ENCODE measurements at regions not wholly inside any gene's neighbourhood (a gene's known extent, or its start where the extent isn't known, plus 50 kb on each side); places are given as distances from the start of the nearest gene placed in this dataset.

DNA sequence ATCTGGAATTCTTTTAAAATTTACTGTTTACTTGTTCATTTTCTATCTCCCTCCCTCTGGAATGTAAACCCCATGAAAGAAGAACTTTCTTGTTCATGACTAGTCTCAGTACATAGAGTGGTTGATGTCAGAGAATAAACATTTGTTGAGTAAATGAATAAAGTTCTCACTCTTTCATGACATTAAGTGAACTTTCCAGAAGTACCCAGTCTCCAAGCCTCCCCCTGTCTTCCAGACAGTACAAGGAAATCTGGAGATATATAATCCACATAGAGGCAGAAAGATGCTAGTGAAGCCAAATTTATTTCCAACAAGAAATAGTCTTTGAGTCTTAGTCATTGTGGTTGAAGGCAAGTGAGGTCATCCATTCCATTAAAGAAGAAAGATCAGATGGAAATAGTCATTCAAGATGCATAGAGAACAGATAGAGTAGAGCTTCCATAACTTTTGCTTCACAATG lies 71.5 kb upstream of the GALNT15 start:
- Mint-ChIP-seq H3K4me1 (peaks cover 6% of the 10 kb centered on the region), H3K36me3 (peaks cover 5% of the 10 kb centered on the region), H3K27me3 (no peaks in the 10 kb centered on the region), H3K27ac (no peak overlapping the region), H3K4me3 (no peak overlapping the region), H3K9me3 (peaks cover 12% of the 10 kb centered on the region)
- ATAC-seq: no peak

DNA sequence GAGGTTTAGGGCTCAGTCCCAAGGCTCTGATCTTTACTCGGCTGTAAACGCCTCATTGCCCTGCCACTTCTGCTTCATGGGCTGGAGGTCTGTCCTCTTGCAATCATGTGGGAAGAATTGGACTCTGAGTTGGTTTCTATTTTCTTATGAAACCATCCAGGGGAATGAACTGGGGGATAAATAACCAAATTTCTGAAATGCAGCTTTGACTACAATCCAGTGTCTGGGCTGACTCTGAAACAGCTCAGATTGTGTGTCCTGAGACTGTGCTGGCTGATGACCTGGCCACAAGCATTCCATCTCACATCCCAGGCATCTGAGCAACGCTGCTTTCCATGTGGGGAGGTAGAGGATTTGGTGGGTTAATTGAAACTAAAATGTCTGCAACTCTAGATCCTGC lies 71.0 kb upstream of the GALNT15 start:
- Mint-ChIP-seq H3K4me3 (no peak overlapping the region), H3K36me3 (peaks cover 5% of the 10 kb centered on the region), H3K4me1 (peaks cover 6% of the 10 kb centered on the region), H3K9me3 (peaks cover 12% of the 10 kb centered on the region), H3K27me3 (no peaks in the 10 kb centered on the region), H3K27ac (no peak overlapping the region)
- no peak for ATAC-seq

DNA sequence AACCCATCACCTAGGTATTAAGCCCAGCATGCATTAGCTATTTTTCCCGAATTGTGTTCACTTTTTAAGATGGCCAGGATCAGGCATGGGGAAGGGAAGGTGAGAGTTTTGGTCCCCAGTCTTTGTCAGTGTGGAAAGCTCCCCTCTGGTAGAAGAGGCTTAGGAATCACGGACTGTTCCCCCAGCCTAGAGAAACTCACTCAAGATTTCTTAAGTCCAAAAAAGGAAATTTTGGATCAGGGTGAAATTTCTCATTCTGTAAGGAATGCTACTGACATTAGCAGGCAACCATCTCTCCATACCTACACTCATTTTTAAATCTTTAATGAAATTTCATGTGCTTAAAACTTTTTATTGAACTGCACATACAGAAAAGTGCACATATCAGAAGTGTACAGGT lies 70.3 kb upstream of the GALNT15 start:
- no peak for ATAC-seq
- Mint-ChIP-seq H3K4me3 (no peak overlapping the region), H3K9me3 (peaks cover 12% of the 10 kb centered on the region), H3K27ac (no peak overlapping the region), H3K27me3 (no peaks in the 10 kb centered on the region), H3K36me3 (peaks cover 5% of the 10 kb centered on the region), H3K4me1 (peaks cover 6% of the 10 kb centered on the region)

DNA sequence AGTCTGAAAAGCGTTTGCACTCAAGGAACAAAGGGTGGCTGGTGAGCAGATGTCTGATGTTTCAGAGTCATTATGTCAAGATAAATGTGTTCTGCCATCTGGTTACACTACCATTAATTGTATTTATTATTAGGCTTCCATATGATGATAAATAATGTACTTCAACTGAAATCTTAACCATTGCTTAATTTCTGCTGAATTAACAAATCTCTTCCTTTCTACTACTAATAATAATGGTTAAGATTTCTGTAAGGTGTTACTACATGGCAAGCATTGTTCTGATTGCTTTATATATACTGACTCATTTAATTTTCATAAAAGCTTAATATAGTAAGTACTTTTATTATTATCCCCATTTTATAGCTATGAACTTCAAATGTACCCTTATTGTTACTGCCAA lies 68.4 kb upstream of the GALNT15 start:
- no peak overlapping the region for H3K27ac Mint-ChIP-seq
- H3K9me3 Mint-ChIP-seq: peaks cover 12% of the 10 kb centered on the region
- no peak for ATAC-seq
- H3K27me3 Mint-ChIP-seq: no peaks in the 10 kb centered on the region
- H3K4me3 Mint-ChIP-seq: no peak overlapping the region
- H3K36me3 Mint-ChIP-seq: peaks cover 5% of the 10 kb centered on the region
- H3K4me1 Mint-ChIP-seq: peaks cover 6% of the 10 kb centered on the region

DNA sequence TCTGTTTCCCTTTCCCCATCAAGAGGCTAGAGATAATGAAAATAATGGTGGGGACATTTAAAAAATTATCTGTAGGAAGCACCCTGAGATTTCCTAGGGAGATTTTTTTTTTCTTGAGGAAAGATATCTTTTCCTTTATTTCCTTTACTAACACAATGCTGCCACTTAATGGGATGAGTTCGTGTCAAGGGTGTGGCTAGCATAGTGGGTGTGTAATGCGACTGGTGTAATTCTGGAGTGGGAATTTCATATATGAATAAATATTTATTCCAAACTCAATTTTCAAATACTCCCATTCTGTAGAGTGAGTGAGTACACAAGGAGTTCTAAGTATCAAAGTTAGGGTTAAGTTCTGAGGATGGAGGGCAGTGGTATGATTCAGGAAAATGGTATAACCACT lies 66.1 kb upstream of the GALNT15 start:
- H3K27ac Mint-ChIP-seq: no peak overlapping the region
- H3K9me3 Mint-ChIP-seq: peaks cover 12% of the 10 kb centered on the region
- no peak overlapping the region for H3K4me3 Mint-ChIP-seq
- no peaks in the 10 kb centered on the region for H3K36me3 Mint-ChIP-seq
- no peaks in the 10 kb centered on the region for H3K4me1 Mint-ChIP-seq
- ATAC-seq: no peak
- H3K27me3 Mint-ChIP-seq: no peaks in the 10 kb centered on the region

DNA sequence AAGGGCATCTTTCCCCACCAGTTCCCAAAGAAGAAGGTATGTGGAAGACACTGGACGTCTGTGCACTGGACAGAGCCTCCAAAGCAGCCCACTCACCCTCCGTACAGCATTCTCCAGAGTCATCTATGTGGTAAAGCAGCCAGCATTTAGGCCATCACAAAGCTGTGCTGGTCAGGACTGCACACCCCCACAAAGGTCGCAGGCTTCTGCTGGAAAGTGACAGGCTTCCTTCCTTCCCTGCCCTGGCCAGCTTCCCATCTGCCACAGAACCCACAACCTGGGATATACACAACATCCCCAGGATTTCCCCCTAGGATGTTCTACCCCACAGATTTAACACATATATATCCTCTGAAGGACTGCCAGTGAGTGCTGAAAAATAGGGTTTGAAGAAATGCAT lies 64.6 kb upstream of the GALNT15 start:
- Mint-ChIP-seq H3K9me3 (peaks cover 12% of the 10 kb centered on the region), H3K27ac (no peak overlapping the region), H3K27me3 (no peaks in the 10 kb centered on the region), H3K4me3 (no peak overlapping the region), H3K4me1 (no peaks in the 10 kb centered on the region), H3K36me3 (no peaks in the 10 kb centered on the region)
- ATAC-seq: no peak

DNA sequence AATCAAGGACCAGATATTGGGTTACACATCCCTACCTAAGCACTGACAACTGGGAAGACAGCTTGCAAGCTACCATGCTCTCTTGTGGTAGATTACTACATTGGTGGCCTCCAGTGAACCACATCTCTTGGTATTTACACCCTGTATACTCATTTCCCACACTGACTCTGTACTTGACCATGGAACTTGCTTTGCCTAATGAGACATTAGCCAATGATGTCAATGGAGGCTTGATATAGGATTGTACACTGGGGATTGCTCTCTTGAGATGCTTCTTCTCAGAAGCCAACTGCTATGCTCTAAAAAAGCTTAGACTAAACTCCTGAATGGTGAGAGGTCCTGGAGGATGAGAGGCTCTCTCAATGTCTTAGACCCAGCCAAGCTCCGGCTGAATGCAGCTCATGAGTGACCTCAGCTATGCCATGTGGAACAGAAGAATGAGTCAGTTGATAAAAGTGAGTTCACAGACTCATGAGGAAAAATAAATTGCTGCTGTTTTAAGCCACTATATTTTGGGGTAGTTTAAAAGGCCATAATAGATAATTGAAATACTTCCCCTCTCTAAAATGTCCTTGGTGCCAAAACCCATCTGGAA lies 61.5 kb upstream of the GALNT15 start:
- Mint-ChIP-seq H3K36me3 (no peaks in the 10 kb centered on the region), H3K4me1 (no peaks in the 10 kb centered on the region), H3K4me3 (no peak overlapping the region), H3K27ac (no peak overlapping the region), H3K27me3 (no peaks in the 10 kb centered on the region), H3K9me3 (peaks cover 3% of the 10 kb centered on the region)
- ATAC-seq: no peak

DNA sequence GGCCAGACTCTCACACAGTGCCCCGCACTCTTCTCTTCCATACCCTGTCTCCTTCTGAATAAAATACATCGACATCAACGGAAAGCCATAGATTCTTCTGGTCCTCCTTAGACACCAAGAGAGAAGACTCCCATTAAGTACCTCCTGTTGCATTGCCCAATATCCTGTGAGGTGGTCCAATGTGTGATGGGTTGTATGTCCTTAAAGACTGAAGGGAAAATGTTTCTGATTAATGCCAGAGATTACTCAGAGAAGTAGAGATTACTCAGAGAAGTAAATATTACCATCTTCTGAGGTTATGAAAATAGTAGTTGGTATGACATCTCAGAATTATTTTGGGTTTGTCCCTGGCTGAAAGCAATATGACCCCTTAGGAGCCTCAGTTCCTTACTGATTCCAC lies 60.8 kb upstream of the GALNT15 start:
- no peak overlapping the region for H3K4me3 Mint-ChIP-seq
- H3K27ac Mint-ChIP-seq: no peak overlapping the region
- H3K4me1 Mint-ChIP-seq: no peaks in the 10 kb centered on the region
- no peaks in the 10 kb centered on the region for H3K36me3 Mint-ChIP-seq
- no peak for ATAC-seq
- no peaks in the 10 kb centered on the region for H3K27me3 Mint-ChIP-seq
- H3K9me3 Mint-ChIP-seq: peaks cover 3% of the 10 kb centered on the region

DNA sequence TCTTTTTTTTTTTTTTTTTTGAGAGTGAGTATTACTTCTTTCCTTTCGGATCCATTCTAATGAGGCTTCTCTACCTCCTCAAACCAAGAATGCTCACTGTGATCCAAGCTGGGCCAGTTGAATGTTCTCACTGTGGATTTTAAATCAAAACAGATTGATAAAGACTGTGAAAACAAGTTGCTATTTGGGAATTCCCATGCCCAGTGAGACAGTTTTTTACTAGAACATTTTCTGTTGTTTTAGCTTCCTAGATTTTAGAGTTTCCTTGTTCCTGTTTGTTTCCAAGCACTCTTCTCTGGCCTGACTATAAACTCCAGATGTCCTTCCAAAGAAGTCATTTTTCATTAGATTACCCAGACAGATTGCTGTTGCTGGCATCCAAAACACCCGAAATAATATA lies 60.1 kb upstream of the GALNT15 start:
- Mint-ChIP-seq H3K36me3 (no peaks in the 10 kb centered on the region), H3K27me3 (no peaks in the 10 kb centered on the region), H3K4me3 (no peak overlapping the region), H3K4me1 (no peaks in the 10 kb centered on the region), H3K9me3 (peaks cover 3% of the 10 kb centered on the region), H3K27ac (no peak overlapping the region)
- no peak for ATAC-seq

DNA sequence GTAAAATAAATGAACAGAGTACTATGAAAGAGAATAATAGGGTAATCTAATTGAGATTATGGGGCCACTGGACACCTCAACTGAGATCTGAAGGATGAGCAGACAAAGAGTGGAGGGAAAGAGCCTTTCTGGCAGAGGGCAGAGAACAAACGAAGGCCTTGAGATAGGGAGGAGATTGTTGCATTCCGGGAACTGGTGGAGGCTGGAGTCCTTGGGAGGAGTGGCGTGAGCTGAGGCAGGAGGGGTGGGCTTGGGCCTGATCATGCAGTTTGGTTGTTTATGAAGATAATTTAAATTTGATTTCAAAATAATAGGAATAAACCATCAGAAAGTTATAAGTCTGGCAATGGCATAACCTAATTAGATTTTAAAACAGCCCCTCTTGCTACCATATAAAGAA lies 59.5 kb upstream of the GALNT15 start:
- no peak overlapping the region for H3K4me3 Mint-ChIP-seq
- H3K27ac Mint-ChIP-seq: no peak overlapping the region
- ATAC-seq: no peak
- H3K27me3 Mint-ChIP-seq: no peaks in the 10 kb centered on the region
- no peaks in the 10 kb centered on the region for H3K4me1 Mint-ChIP-seq
- peaks cover 3% of the 10 kb centered on the region for H3K9me3 Mint-ChIP-seq
- H3K36me3 Mint-ChIP-seq: no peaks in the 10 kb centered on the region

DNA sequence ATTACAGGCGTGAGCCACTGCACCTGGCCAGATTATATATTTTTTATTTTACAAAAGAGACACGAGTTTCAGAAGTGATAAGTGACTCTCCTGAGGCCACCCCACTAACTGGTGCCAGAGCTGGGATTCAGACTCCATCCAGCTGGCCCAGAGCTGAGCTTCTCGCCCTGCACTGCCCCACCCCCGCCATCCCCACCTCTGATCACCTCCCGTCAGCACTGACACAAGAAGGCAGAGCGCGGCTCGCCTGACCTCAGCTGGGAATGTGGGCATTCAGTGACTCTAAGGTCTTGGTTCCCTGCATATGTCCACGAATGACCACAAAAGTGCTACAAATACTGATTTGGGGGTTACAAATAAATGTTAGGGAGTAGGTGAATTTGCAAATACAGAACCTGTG lies 56.1 kb upstream of the GALNT15 start:
- ATAC-seq: no peak
- H3K36me3 Mint-ChIP-seq: no peaks in the 10 kb centered on the region
- no peak overlapping the region for H3K4me3 Mint-ChIP-seq
- no peaks in the 10 kb centered on the region for H3K27me3 Mint-ChIP-seq
- no peak overlapping the region for H3K27ac Mint-ChIP-seq
- H3K4me1 Mint-ChIP-seq: no peaks in the 10 kb centered on the region
- H3K9me3 Mint-ChIP-seq: no peaks in the 10 kb centered on the region

DNA sequence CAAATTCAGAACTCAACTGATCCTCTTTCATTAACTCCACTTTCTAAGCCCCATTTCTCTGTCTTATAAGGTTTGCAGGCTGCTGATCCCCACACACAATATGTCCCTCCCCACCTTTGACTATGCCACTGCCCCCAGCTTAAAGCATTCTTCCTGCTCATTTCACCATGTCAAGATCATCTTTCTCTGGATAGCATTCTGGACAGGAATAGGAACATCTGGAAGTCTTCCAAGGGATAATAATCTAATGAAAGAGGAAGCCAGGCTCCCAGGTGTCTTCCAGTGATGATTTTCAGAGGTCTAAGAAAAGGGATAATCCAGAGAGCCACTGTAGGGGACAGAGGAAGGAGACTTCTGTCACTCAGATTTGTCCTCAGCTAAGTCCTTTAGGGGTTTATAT lies 54.6 kb upstream of the GALNT15 start:
- ATAC-seq: no peak
- Mint-ChIP-seq H3K9me3 (no peaks in the 10 kb centered on the region), H3K4me3 (no peak overlapping the region), H3K27ac (no peak overlapping the region), H3K27me3 (no peaks in the 10 kb centered on the region), H3K4me1 (no peaks in the 10 kb centered on the region), H3K36me3 (no peaks in the 10 kb centered on the region)

DNA sequence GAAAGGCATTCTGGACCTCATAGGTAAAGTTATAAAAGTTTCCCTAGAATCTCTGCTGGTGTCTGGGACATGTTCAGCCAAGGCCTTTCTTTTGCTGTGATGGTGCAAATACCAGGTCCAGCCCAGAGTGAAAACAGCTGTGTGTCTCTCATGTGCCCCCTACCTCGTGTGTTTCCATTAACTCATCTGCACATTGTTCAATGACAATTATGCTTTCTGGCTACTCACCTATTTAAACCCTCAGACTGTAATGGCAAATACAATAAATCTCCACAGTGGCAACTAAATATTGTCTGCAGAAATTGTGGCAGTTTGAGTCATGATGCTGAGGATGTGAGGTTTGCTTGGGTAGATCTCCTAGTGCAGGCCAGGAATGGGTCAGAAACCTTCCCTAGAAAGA lies 53.1 kb upstream of the GALNT15 start:
- no peaks in the 10 kb centered on the region for H3K4me1 Mint-ChIP-seq
- no peaks in the 10 kb centered on the region for H3K27me3 Mint-ChIP-seq
- H3K36me3 Mint-ChIP-seq: no peaks in the 10 kb centered on the region
- H3K4me3 Mint-ChIP-seq: no peak overlapping the region
- H3K9me3 Mint-ChIP-seq: no peaks in the 10 kb centered on the region
- no peak overlapping the region for H3K27ac Mint-ChIP-seq
- ATAC-seq: no peak

DNA sequence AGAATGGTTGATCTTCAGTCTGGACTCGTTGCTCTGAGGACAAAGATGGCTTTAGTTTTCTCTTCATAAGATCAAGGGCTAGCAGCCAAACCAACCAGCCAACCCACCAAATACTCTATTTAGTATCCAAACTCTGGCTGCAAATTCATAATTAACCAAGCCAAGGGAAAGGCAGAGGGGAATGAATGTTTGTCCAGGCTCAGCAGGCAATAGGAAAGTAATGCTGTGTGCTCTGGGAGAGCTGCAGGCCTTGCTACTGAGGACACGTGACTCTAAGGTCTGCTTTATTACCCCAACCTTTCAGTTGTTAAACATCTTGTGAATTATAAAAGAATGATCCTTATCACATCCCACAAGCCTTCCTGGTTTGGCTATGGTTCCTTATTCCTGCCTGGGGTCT lies 52.3 kb upstream of the GALNT15 start:
- Mint-ChIP-seq H3K9me3 (no peaks in the 10 kb centered on the region), H3K27ac (no peak overlapping the region), H3K4me1 (no peaks in the 10 kb centered on the region), H3K27me3 (no peaks in the 10 kb centered on the region), H3K36me3 (no peaks in the 10 kb centered on the region), H3K4me3 (no peak overlapping the region)
- no peak for ATAC-seq

DNA sequence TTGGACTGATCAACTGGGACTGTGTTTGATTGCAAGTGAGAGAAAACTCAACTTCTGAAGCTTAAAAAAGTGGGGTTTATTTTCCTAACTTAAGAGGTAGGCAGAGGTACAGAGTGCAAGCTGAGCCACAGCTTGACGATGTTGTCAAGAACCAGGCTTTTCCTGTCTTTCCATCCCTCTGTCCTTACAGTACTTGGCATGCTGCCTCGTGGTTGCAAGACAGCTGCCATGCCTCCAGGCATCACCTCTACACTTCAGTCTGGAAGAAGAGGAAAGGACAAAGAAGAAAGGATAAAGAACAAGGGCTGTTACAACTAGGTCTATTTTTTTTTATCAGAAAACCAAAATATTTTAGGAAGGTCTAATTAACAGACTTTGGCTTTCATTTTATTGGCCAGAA lies 51.8 kb upstream of the GALNT15 start:
- H3K9me3 Mint-ChIP-seq: no peaks in the 10 kb centered on the region
- H3K27ac Mint-ChIP-seq: no peak overlapping the region
- no peak for ATAC-seq

DNA sequence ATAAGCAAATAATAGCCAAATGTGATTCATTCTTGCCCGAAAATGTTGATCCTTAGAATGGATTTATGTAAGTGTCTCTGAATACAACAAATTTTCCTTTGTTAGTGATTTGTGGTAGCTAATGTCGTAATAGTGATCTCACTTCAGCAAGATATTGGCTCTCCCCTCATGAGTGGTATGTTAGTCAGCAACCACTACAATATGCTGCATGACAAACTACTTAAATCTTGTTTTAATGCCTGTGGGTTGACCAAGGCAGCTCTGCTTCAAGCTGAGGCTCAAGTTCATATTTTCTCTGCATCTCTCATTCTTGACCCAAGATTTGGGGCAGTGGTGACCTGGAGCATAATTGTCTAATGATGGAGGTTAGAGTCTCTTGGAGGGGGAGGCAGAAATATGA lies 49.8 kb upstream of the GALNT15 start:
- no peak for ATAC-seq
- H3K4me1 Mint-ChIP-seq: no peaks in the 10 kb centered on the region
- H3K36me3 Mint-ChIP-seq: no peaks in the 10 kb centered on the region
- H3K4me3 Mint-ChIP-seq: no peak overlapping the region
- H3K9me3 Mint-ChIP-seq: no peaks in the 10 kb centered on the region
- H3K27ac Mint-ChIP-seq: no peak overlapping the region
- H3K27me3 Mint-ChIP-seq: no peaks in the 10 kb centered on the region

More for the DNA sequence above, 51.8 kb upstream of the GALNT15 start:
- Mint-ChIP-seq H3K36me3 (no peaks in the 10 kb centered on the region), H3K4me3 (no peak overlapping the region), H3K27me3 (no peaks in the 10 kb centered on the region), H3K4me1 (no peaks in the 10 kb centered on the region)

Measured in stimulated activated memory B cell treated with anti-CD40 and anti-IgM and Interleukin-4, amounts not matched to agents 10 μg/mL and 1 μg/mL and 100 μg/mL, for 72 hours (primary cell).